ENCODE measurements at regions not wholly inside any gene's neighbourhood (a gene's known extent, or its start where the extent isn't known, plus 50 kb on each side); places are given as distances from the start of the nearest gene placed in this dataset.

DNA sequence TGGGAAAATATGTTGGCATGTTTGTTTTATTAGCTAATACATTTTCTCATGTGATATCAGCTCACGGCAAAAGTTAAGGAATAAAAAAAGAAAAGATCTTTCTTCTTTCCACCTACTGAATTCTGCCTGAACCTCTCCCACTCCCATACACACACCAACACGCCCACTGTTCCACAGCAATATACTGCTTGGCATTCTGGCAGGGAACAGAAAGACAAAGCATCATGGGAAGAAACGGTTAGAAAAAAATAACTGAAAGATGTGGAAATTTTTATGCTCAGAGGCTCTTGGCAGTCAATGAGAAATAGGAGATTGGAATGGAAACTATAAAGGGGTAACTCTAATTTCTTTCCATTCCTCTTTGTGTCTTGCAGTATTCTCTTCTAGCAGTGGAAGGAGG, 268.5 kb downstream of the FOXG1 start:
- Histone ChIP-seq H4K5ac (ENCODE audit: insufficient read length, low read depth, low read length) (no peak overlapping the region), H3K23me2 (ENCODE audit: insufficient read length, low read depth, low read length, poor library complexity, severe bottlenecking) (no peaks in the 10 kb centered on the region), H3K79me2 (ENCODE audit: insufficient read depth, low read length) (no peaks in the 10 kb centered on the region), H3K27ac (ENCODE audit: insufficient read length, low read depth, low read length) (no peak overlapping the region), H2AFZ (ENCODE audit: low read length) (no peak overlapping the region), H2BK120ac (ENCODE audit: low read depth, low read length, poor library complexity, severe bottlenecking) (no peak overlapping the region), H2AK5ac (ENCODE audit: insufficient read length, low read length) (no peak overlapping the region), H3K56ac (ENCODE audit: insufficient read length, low read depth, low read length) (no peak overlapping the region), H4K91ac (ENCODE audit: insufficient read length, low read depth, low read length) (no peak overlapping the region), H4K8ac (replicated peaks; ENCODE audit: insufficient read length, low read depth, low read length) (no peak overlapping the region), H2BK12ac (ENCODE audit: insufficient read length, low read depth, low read length) (no peak overlapping the region), H3K27me3 (ENCODE audit: insufficient read depth, low read length) (no peaks in the 10 kb centered on the region), H3K4me2 (ENCODE audit: insufficient read depth, insufficient read length, low read length) (no peak overlapping the region), H3K4ac (ENCODE audit: low read depth, low read length) (no peak overlapping the region), H3K4me1 (ENCODE audit: insufficient read depth, low read length) (peaks cover 4% of the 10 kb centered on the region; the same call in 1 of the 2 replicates), H2BK20ac (ENCODE audit: low read depth, low read length, poor library complexity, severe bottlenecking) (no peak overlapping the region), H3T11ph (ENCODE audit: low read length) (no peak overlapping the region), H3K18ac (ENCODE audit: insufficient read length, low read depth, low read length) (no peak overlapping the region), H3K14ac (ENCODE audit: insufficient read depth, low read length) (no peak overlapping the region), H3K23ac (ENCODE audit: insufficient read length, low read depth, low read length) (no peak overlapping the region), H2BK5ac (ENCODE audit: insufficient read length, low read length) (no peak overlapping the region), H3K79me1 (ENCODE audit: insufficient read depth, low read depth, low read length, poor library complexity, severe bottlenecking) (no peaks in the 10 kb centered on the region), H2BK15ac (ENCODE audit: low read depth, low read length) (no peak overlapping the region), H3K9me3 (ENCODE audit: control insufficient read depth, low read depth, low read length) (no peaks in the 10 kb centered on the region), H3K9ac (ENCODE audit: extremely low read depth, insufficient read length, low read length) (no peak overlapping the region), H4K20me1 (ENCODE audit: control insufficient read depth, insufficient read depth, insufficient read length) (no peaks in the 10 kb centered on the region)
- WGBS (ENCODE audit: extremely low coverage, insufficient read length, low lambda C conversion rate) = no CpG with 5 or more reads among the region's 3 CpGs
- no peak overlapping the region for H3K4me3 Mint-ChIP-seq
- TF ChIP-seq, protein P1, sequence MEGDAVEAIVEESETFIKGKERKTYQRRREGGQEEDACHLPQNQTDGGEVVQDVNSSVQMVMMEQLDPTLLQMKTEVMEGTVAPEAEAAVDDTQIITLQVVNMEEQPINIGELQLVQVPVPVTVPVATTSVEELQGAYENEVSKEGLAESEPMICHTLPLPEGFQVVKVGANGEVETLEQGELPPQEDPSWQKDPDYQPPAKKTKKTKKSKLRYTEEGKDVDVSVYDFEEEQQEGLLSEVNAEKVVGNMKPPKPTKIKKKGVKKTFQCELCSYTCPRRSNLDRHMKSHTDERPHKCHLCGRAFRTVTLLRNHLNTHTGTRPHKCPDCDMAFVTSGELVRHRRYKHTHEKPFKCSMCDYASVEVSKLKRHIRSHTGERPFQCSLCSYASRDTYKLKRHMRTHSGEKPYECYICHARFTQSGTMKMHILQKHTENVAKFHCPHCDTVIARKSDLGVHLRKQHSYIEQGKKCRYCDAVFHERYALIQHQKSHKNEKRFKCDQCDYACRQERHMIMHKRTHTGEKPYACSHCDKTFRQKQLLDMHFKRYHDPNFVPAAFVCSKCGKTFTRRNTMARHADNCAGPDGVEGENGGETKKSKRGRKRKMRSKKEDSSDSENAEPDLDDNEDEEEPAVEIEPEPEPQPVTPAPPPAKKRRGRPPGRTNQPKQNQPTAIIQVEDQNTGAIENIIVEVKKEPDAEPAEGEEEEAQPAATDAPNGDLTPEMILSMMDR (conservative IDR thresholded peaks at IDR 0.05) = no peak
- no peak overlapping the region for H3K27ac Mint-ChIP-seq
- DNase-seq = no peak
- H3K36me3 Mint-ChIP-seq (ENCODE audit: insufficient read depth in 1 of 3, low read depth in 3 of 3) = no peaks in the 10 kb centered on the region
- no peaks in the 10 kb centered on the region for H3K27me3 Mint-ChIP-seq (ENCODE audit: low read depth)
- H3K9me3 Mint-ChIP-seq = no peaks in the 10 kb centered on the region
- peaks cover 2 to 12% of the 10 kb centered on the region in 2 experiments; a peak in 2 of 4 replicates for H3K4me1 Mint-ChIP-seq

All from H9 (cell line).